Myocyte (in vitro differentiated cells): ENCODE measurements at regions not wholly inside any gene's neighbourhood (a gene's known extent, or its start where the extent isn't known, plus 50 kb on each side); places are given as distances from the start of the nearest gene placed in this dataset.
"Not testable (repeated sequence)": the region's sequence is repeated elsewhere in the genome, so short reads cannot be mapped to it uniquely, and the experiment has no call there.

ENCODE experiments used
- DNase-seq: peaks from one replicate; pipeline ENCODE4 v3.0.0-alpha.2; 2012; ENCODE audit warnings: low read depth

DNA sequence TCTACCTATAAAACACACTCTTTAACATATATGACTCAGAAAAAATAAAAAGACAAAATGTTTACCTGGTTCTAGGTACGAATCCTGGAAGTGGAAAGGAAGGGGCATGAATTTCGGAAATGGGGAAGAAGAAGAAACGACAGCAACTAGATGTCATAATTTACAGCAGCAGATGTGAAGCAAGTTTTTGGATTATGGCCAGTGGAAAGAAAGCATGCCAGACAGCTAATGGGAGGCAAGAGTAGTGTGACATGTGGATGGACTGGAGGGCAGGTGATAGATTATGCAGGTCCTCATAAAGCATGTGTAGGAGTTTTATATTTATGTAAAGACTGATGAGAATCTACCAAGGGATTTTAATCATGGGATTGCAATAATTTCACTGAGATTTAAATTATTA lies 279.0 kb upstream of the TACR3 start:
- peak; percentile 43 for DNase-seq

DNA sequence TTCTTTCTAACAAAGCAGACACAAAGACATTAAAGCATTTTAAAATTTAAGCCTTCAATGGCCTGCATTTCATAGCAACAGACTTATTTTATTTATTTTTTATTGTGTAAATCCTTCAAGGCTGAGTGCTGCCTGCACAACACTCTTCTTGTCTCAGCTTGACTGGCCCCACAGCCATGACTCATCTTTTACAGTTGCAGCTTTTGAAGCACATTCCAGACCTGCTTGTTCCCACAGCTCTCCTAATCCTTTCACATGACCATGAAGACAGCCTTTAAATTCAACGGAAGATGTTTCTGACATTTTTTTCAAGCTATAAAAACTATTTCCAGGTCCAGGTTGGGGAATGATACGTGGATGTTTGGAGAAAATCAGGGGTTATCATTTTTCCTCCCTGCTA lies 276.9 kb upstream of the TACR3 start:
- DNase-seq, result peak; percentile 84

DNA sequence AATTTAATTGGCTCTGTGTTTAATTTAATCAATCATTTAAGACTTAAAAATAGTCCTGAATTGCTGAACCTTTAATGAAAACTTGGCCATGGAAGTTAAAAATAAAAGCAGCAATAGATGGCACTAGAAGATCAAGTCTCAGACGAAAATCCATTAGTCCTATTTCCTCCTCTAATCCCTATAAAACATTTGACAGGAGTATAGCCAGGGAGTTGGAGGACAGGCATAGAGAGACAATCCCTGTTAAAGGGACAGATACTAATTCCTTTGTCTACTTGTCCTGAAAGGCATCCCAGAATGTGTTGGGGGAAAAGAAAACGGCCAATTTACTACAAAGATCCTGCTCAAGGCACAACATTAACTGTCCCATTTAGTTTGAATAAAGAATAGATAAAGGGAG lies 276.3 kb upstream of the TACR3 start:
- DNase-seq, result peak; percentile 69

DNA sequence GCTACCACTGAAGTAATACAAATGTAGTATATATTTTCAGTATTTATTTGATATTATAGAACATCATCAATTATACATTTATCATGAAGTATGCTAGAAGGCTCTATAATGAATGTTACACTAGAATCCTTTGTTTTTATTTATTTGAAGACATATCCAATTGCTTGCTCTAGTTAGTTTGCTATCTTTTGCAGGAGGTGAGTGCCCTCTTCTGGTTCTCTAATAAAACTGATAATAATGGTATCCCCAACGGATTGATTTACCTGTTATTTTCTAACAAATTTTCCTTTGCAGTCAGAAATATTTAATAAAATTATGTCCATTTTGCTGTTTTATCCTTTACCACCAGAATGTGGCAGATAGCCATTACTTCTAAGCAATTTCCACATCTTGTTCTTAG lies 274.3 kb upstream of the TACR3 start:
- DNase-seq, result peak; percentile 25

DNA sequence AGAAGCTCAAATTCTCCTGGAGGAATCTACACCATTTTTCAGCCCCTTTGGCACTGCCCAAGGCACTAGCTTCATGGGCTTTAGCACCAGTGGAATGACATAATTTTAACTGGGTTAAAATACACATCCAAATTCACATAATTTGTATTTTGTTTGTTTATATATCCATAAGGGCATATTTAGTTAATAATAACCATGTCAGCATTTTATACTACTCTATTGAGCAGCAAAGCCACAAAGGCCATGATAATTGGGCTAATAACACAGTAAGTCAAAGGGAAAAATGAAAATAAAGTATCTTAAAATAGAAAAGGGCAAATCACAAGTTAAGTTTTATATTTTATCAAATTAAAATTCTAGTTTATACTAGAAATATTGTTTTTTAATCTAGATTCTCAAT lies 262.7 kb upstream of the TACR3 start:
- DNase-seq, result no peak

DNA sequence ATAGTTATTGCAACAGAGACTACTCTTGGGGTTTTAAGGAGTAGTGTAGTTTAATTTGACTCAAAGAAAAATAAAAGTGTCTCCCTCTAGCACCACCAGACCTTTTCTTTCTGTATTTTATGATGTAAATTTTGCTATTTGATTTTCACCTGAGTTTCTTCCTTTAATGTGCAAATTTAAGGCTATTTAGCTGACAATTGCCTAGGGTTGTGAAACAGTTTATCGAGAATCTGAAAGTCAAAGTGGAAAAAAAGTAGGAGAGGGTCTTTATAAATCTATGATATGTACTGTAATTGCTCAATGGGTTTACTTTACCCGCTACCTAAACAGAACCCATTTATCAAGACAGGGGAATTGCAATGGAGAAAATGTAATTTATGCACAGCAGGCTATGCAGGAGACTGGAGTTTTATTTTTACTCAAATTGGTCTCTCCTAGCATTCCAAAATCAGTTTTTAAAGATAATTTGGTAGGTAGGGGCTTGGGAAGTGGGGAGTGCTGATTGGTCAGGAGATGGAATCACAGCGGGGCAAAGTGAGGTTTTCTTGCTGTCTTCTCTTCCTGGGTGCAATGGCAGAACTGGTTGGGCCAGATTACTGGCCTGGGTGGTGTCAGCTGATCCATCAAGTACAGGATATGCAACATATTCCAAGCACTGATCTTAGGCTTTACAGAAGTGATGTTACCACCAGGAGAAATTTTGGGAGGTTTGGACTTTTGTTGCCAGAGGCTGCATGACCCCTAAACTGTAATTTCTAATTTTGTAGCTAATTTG lies 228.6 kb upstream of the TACR3 start:
- no peak for DNase-seq

DNA sequence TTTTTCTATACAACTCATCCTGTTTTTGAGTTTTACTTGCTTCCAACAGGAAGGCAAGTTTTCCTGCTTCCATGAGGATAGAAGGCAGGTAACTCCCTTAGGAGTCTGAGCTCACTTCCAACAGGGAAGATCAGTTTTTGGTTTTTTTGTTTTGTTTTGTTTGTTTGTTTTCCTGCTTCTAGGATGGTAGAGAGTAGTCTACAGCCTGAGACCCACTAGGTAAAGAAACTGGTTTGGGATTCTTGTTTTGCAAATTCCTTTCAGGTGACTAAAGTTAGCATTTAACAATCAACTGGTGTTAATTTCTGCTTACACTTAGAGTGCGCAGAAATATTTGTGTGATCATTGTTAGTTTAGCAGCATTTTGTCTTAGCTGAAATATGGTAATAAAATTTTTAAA lies 227.8 kb upstream of the TACR3 start:
- DNase-seq, result no peak

DNA sequence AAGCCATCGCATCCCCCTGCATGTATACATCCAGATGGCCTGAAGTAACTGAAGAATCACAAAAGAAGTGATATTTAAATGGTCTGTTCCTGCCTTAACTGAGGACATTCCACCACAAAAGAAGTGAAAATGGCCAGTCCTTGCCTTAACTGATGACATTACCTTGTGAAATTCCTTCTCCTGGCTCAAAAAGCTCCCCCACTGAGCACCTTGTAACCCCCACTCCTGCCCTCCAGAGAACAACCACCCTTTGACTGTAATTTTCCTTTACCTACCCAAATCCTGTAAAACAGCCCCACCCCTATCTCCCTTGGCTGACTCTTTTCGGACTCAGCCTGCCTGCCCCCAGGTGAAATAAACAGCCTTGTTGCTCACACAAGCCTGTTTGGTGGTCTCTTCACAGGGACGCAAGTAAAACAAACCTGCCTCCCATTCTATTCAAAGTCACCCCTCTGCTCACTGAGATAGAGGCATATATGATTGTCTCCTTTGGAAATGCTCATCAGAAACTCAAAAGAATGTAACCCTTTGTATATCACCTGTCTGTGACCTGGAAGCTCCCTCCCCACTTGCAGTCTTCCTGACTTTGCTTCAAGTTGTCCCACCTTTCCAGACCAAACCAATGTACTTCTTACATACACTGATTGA lies 227.0 kb upstream of the TACR3 start:
- not testable (repeated sequence) for DNase-seq

DNA sequence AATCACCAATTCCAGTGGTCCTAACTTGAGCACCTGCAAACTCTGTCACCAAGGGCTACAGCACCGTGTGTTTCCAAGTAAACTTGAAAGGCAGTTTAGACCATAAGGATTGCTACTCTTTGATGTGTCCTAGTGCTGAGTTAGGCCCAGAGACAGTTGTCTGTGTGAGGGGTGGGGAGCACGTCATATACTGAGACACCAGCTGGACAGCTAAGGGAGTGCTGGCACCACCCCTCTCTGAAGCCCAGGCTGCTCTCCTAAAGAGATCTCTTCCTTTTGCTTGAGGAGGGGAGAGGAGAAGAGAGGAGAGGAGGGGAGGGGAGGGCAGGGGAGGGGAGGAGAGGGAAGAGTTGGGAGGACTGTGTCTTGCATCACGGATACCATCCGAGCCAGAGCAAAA lies 218.7 kb upstream of the TACR3 start:
- no peak for DNase-seq

DNA sequence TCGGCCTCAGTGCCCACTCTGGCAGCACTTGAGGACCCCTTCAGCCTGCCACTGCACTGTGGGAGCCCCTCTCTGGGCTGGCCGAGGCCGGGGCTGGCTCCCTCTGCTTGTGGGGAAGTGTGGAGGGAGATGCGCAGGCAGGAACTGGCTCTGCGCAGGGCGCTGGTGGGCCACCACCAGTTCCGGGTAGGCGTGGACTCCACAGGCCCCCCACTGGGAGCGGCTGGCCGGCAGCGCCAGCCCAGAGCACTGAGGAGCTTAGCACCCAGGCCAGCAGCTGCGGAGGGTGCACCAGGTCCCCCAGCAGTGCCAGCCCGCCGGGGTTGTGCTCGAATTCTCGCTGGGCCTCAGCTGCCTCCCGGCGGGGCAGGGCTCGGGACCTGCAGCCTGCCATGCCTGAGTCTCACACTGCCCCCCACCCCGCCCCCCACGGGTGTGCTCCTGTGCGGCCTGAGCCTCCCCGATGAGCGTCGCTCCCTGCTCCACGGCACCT lies 216.9 kb upstream of the TACR3 start:
- DNase-seq, result no peak

DNA sequence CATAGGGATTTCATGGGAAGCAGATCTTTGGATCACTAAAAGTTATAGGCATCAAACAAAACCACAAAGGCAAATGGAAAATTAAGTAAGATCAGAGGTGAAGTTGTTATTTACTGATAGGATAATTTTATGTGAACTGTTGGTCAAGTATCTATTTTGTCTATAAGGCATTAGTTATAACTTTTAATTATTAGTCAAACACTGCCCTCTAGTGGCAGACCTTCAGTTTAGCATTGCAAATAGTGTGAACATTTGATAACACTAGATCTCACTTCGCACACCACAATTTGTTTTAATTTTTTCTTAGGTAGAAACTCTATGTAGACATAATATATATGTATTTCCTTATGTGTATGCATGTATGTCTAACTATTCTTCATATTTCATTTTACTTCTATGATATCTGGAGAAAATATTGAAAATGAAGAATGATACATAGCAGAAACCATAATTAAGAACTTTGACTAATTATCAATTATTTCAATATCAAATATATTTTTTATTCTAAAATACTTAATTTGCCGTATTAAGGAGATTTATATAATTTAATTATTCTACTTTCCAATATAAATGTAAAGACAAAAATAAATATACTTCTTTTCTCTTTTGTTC lies 214.5 kb upstream of the TACR3 start:
- DNase-seq, result peak; percentile 57

DNA sequence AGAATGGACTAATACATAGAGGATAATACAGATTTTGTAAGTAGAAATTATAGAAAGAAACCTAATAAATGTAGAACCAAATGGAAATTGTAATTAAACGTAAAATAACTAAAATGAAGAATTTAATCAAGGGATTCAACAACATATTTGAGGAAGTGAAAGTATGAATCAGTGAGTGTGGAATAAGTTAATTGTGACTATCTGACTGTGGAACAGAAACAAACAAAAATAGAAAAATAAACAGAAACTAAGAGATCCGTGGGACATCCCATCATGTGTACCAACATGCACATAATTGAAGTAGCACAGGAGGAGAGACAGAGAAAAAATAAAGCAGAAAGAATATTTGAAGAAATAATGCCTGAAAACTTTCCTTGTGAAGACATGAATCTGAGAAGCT lies 208.6 kb upstream of the TACR3 start:
- DNase-seq, result no peak

DNA sequence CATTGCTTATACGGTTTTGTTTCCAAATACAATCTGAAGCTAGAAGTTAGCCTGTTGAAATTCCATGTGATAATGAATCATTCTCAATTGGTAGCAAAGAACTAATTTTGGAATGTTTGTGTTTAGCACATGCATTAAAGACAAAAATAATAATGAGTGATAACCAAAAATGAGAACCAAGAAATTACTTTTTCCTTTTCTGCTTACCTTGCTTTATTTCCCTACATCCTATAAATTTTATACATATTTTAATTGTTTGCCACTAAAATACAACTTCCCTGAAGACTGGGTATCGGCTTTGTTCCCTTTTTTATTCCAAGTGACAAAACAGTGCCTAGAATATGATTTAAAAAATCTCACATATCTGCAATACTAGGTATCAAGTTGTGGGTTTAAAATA lies 203.8 kb upstream of the TACR3 start:
- DNase-seq, result no peak

DNA sequence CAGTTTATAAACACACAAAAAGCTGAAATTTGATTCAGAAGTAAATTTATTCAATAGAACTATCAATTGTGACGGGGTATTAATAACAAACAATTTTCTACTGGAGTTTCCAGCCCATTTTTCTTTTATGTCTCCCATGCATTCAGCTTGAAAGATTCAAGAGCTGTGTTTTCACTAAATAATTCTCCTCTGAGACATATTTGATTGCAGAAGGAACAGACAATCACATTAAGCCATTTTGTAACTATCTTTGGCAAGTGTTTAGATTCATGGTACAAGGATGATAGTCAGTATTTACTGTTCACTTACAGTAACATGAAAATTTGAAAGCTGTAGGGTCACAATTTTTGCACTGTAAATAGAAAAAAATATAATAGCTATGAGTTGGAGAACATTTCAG lies 198.4 kb upstream of the TACR3 start:
- no peak for DNase-seq

DNA sequence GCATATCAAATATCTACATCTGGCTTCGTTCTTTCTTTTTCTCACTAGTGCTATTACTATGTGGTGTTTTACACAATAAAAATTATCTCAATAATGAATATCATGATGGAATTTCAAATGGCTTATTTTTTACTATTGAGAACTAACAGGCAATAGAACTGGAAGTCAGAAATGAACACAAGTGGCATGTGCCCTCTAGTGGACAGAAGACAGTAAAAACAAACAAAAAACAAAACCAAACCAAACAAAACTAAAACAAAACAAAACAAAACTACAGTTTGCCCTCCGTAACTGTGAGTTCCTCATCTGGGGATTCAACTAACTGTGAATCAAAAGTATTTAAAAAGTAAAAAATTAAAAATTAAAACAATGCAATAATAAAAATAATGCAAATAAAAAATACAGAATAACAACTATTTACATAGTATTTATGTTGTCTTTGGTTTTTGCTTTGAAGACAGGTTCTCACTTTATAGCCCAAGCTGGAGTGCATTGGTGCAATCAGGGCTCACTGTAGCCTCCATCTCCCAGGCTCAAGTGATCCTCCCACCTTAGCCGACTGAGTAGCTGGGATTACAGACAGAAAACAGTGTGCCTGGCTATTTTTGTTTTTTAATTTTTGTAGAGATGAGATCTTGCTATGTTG lies 195.6 kb upstream of the TACR3 start:
- peak; percentile 42 for DNase-seq

DNA sequence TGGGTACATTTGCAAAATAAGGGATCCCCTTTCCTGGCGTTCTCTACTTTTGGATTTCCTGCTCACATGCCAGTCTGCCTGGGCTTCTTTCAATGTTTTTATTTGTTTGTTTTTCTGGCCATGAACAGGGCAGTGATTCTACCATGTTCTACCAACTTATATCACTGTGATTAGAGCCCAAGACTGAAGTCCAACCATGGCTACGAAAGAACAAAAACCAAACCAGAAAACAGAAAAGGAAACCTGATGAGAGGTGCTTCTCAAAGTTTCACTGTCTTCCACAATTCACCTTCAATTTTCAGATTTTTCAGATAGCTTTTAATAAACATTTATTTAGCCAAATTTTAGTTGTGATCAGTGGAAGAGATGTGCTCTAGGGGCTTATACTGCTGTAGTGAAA lies 187.6 kb upstream of the TACR3 start:
- no peak for DNase-seq

DNA sequence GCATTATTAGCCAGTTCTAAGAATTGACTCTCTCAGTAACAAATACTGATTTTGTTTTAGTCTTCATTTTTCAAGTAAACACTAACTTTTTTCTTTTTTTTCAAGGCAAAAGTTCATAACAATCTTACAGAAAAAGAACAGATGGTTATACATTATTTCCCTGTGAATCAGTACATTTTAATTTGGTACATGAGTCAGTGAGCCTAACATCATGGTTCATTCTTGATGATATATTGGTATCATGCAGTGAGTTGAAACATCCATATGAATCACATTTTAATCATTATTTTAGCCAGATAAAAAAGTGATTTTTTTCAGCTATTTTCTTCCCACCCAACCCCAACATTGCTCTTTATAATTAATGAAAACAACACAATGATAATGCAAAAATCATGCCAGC lies 184.3 kb upstream of the TACR3 start:
- no peak for DNase-seq

DNA sequence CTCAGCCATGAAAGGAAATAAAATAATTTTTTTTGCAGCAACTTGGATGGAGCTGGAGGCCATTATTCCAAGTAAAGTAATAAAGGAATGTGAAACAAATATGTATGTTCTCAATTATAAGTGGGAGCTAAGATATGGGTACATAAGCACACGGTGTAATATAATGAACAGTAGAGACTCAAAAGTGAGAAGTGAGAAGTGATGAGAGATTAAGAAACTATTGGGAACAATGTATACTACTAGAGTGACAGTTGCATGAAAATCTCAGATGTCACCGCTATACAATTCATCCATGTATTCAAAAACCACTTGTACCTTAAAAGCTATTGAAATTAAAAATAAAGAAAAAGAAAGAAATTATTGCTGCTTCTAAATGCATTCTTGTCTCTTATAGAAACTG lies 182.9 kb upstream of the TACR3 start:
- DNase-seq, result no peak

DNA sequence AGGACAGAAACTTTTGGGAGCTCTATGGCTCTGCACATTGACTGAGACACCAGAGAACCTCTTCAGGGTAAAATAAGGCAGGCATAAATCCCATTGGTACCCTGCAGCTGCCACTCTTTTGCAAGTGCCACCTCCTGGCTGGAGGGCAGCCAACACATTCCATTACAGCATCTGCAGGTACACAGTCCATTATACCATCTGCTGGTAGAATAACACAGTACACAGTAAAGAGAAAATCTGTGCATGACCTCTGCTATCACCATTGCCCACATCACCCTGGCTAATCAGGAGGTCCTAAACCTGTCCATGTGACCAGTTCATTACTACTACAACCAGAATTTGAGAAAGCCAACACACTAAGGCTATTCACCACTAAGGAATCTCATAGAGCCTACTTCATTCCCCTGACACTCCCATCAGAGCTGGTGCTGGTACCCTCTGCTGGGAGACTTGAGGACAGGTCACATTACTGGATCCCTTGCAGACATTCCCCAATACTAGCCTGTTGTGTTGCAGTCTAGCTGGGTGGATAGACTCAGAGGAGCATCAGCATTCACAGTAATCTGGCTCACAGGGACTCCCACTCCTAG lies 176.2 kb upstream of the TACR3 start:
- no peak for DNase-seq

DNA sequence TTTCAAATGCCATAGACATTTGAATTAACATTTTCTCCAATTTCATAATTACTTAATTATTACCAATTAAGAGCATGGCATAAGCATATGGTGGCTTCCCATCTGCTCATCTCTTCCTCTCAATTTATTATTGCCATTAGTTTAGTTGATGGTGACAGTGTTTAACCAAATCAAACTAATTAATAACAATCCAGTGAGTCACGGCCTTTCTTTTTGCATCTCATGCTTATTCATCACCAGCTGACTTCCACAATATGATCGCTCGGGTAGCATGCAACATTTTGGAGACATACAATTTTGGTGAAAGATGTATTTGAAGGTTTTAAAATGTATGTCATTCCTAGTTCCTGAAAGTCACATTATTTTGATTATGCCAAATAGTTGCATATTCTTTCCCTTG lies 172.8 kb upstream of the TACR3 start:
- DNase-seq, result no peak

DNA sequence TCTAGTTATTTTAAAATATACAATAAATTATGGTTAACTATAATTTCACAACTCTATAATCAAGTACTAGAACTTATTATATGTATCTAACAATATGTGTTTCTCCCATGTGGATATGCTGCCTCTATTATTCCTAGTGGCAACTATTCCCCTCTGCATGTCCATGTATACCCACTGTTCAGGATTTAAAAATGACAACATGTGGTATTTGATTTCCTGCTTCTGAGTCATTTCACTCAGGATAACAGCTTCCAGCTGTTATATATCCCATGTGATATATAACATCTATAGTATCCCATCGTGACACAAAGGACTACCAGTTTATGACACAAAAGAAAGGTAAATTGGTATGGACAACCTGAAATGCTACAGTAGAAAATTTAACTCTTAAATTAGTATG lies 167.4 kb upstream of the TACR3 start:
- DNase-seq, result no peak

DNA sequence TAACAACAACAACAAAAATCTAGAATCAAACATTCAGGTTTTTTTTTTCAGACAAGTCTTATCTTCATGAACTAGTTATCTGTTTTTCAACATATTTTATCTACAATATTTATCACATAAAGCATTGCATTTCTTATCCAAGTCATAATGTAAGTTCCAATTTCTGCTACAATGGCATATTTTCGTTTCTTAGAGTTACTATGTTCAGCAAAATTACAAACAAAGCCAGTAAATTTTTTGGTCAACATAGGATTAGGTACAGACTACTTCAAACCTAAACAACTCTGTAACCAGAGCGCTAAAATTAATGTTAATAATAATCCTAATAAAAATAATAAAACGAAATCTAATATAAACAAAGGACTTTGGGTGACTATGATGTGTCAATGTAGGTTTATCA lies 165.4 kb upstream of the TACR3 start:
- no peak for DNase-seq
